Trophoblast cell (in vitro differentiated cells and primary cell): ENCODE measurements at regions not wholly inside any gene's neighbourhood (a gene's known extent, or its start where the extent isn't known, plus 50 kb on each side); places are given as distances from the start of the nearest gene placed in this dataset.

Experiments used
- DNase-seq, 2 donors: peaks; one replicate each; pipeline ENCODE4 v3.0.0-alpha.2; 2016
- H2AFZ ChIP-seq: 2 replicates; pipeline ENCODE4 v1.6.1; 2013; ENCODE audit warnings: low read length, moderate library complexity, mild to moderate bottlenecking; ENCODE audit not compliant: insufficient read depth, poor library complexity
- H2AK5ac ChIP-seq: 2 replicates; pipeline ENCODE4 v1.6.1; 2013; ENCODE audit warnings: mild to moderate bottlenecking, low read length
- H2BK120ac ChIP-seq: 2 replicates; pipeline ENCODE4 v1.6.1; 2013; ENCODE audit warnings: low read length, mild to moderate bottlenecking, moderate library complexity; ENCODE audit not compliant: insufficient read depth, poor library complexity
- H2BK12ac ChIP-seq: 2 replicates; pipeline ENCODE4 v1.6.1; 2013; ENCODE audit warnings: mild to moderate bottlenecking, low read length, moderate library complexity
- H2BK5ac ChIP-seq: 2 replicates; pipeline ENCODE4 v1.6.1; 2013; ENCODE audit warnings: low read length, low read depth, moderate library complexity, mild to moderate bottlenecking; ENCODE audit not compliant: poor library complexity
- H3K14ac ChIP-seq: 2 replicates; pipeline ENCODE4 v1.6.1; 2013; ENCODE audit warnings: mild to moderate bottlenecking, low read length
- H3K18ac ChIP-seq: 2 replicates; pipeline ENCODE4 v1.6.1; 2013; ENCODE audit warnings: mild to moderate bottlenecking, low read length
- H3K23ac ChIP-seq: 2 replicates; pipeline ENCODE4 v1.6.1; 2013; ENCODE audit warnings: low read length
- H3K27ac ChIP-seq: 2 replicates; pipeline ENCODE4 v1.5.1; 2013; ENCODE audit warnings: low read depth, mild to moderate bottlenecking, inconsistent platforms, low read length, moderate library complexity
- H3K27me3 ChIP-seq: 2 replicates; pipeline ENCODE4 v1.6.1; 2013; ENCODE audit warnings: inconsistent platforms, mild to moderate bottlenecking, low read length, moderate library complexity; ENCODE audit not compliant: insufficient read depth
- H3K36me3 ChIP-seq, 2 experiments: 1 replicate in 1 of 2; 2 replicates in 1 of 2; pipeline ENCODE4 v1.6.1; 2013; ENCODE audit warnings: low read length in 2 of 2, mild to moderate bottlenecking in 2 of 2, moderate library complexity in 1 of 2; ENCODE audit not compliant: insufficient read depth in 2 of 2, control insufficient read depth in 1 of 2
- H3K4ac ChIP-seq: 2 replicates; pipeline ENCODE4 v1.6.1; 2013; ENCODE audit warnings: low read depth, mild to moderate bottlenecking, low read length, moderate library complexity
- H3K4me1 ChIP-seq, 2 experiments: 1 replicate in 1 of 2; 2 replicates in 1 of 2; pipeline ENCODE4 v1.6.1; 2013; ENCODE audit warnings: low read length in 2 of 2, mild to moderate bottlenecking in 2 of 2, moderate library complexity in 1 of 2; ENCODE audit not compliant: insufficient read depth in 2 of 2, control insufficient read depth in 1 of 2
- H3K4me2 ChIP-seq: 2 replicates; pipeline ENCODE4 v1.6.1; 2013; ENCODE audit warnings: inconsistent platforms, mild to moderate bottlenecking, low read length, moderate library complexity
- H3K4me3 ChIP-seq: 2 replicates; pipeline ENCODE4 v1.5.1; 2013; ENCODE audit warnings: mild to moderate bottlenecking, low read depth, low read length, inconsistent platforms
- H3K79me1 ChIP-seq: one replicate; pipeline ENCODE4 v1.6.1; 2013; ENCODE audit warnings: low read length
- H3K79me2 ChIP-seq: 2 replicates; pipeline ENCODE4 v1.6.1; 2013; ENCODE audit warnings: low read length, mild to moderate bottlenecking; ENCODE audit not compliant: control insufficient read depth, insufficient read depth, poor library complexity
- H3K9ac ChIP-seq: 2 replicates; pipeline ENCODE4 v1.6.1; 2013; ENCODE audit warnings: mild to moderate bottlenecking, low read length
- H3K9me3 ChIP-seq: 2 replicates; pipeline ENCODE4 v1.6.1; 2013; ENCODE audit warnings: low read depth, mild to moderate bottlenecking, control low read depth, inconsistent platforms, low read length; ENCODE audit not compliant: insufficient read depth
- H4K12ac ChIP-seq: 2 replicates; pipeline ENCODE4 v1.6.1; 2013; ENCODE audit warnings: low read depth, mild to moderate bottlenecking, low read length, moderate library complexity
- H4K8ac ChIP-seq: 2 replicates; pipeline ENCODE4 v1.6.1; 2013; ENCODE audit warnings: low read depth, mild to moderate bottlenecking, low read length, moderate library complexity
- H4K91ac ChIP-seq: one replicate; pipeline ENCODE4 v1.6.1; 2013; ENCODE audit warnings: low read depth, mild to moderate bottlenecking, low read length, moderate library complexity
- WGBS: extraction: QIAGEN DNeasy Blood & Tissue Kit; methylation state at CpG from one replicate; pipeline ENCODE4 v1.1.7; 2013; ENCODE audit warnings: missing lambda C conversion rate; ENCODE audit not compliant: insufficient read length, insufficient coverage; ENCODE audit errors: extremely low coverage; 5-methylcytosine and 5-hydroxymethylcytosine counted together

DNA sequence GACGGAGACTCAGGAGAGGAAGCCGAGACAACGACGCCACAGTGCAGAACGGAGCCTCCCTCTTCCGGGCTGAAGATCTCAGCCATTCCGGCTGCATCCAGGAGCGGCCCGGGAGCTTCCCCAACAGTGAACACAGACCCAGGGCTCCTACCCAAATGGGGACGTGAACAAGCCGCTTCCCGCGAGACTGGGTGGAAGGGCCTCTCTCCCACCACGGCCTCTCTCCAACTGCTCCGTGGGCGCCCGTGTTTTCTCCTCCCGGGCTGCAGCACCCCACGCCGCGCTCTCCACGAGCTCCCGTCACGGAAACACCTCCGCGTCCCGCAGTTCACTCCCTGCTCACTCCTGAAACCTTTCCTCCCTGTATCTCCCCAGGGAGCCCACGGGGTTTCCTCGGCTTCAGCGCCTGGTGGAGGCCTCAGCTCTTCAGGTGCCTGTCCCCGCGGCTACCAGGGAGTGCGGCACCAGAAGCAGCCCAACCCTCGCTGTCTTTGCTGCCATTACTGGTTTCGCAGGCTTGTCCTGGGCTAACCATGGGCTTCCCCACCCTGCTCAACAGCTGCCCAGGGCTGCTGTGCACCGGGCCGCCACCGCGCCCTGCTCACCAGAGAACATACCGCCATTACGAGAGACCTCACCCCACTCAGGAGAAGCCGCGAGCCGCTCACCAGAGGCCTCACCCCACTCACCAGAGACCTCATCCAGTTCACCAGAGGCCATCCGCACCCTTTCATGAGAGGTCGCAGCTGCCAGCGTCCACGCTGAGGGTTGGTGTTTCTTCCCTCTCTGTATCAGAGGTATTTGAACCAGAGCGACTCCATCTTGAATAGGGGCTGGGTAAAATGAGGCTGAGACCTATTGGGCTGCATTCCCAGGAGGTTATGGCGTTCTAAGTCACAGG is 922.8 kb downstream of the QKI start:
- Histone ChIP-seq H2BK120ac (no peak overlapping the region), H4K8ac (no peak overlapping the region), H3K4me2 (no peak overlapping the region), H3K9ac (no peak overlapping the region), H3K27me3 (no peaks in the 10 kb centered on the region), H3K18ac (no peak overlapping the region), H2BK5ac (no peak overlapping the region), H2BK12ac (no peak overlapping the region), H3K9me3 (no peaks in the 10 kb centered on the region), H3K36me3 (no peaks in the 10 kb centered on the region), H3K79me2 (no peaks in the 10 kb centered on the region), H3K4me1 (no peaks in the 10 kb centered on the region), H2AFZ (no peak overlapping the region), H2AK5ac (no peak overlapping the region), H3K27ac (no peak overlapping the region), H3K4ac (no peak overlapping the region), H3K79me1 (no peaks in the 10 kb centered on the region), H3K14ac (no peak overlapping the region), H4K12ac (no peak overlapping the region), H4K91ac (no peak overlapping the region), H3K23ac (no peak overlapping the region), H3K4me3 (no peak overlapping the region)
- no peak for DNase-seq
- no CpG with 5 or more reads among the region's 50 CpGs for WGBS

- no peak overlapping the region for H4K12ac ChIP-seq
- no peak for DNase-seq
- no peak overlapping the region for H3K23ac ChIP-seq
- H2AK5ac ChIP-seq, result no peak overlapping the region
- no peak overlapping the region for H3K4ac ChIP-seq
- H3K4me3 ChIP-seq, result no peak overlapping the region
- no peak overlapping the region for H3K9ac ChIP-seq
- H3K79me2 ChIP-seq, result no peaks in the 10 kb centered on the region
- no peak overlapping the region for H3K27ac ChIP-seq
- H3K27me3 ChIP-seq, result no peaks in the 10 kb centered on the region
- no peak overlapping the region for H2BK12ac ChIP-seq
- H3K14ac ChIP-seq, result no peak overlapping the region
- no peak overlapping the region for H2AFZ ChIP-seq
- no peak overlapping the region for H4K91ac ChIP-seq
- no CpG with 5 or more reads among the region's 2 CpGs for WGBS
- no peaks in the 10 kb centered on the region for H3K36me3 ChIP-seq
- no peaks in the 10 kb centered on the region for H3K79me1 ChIP-seq
- H3K9me3 ChIP-seq, result no peaks in the 10 kb centered on the region
- no peak overlapping the region for H2BK120ac ChIP-seq
- no peak overlapping the region for H4K8ac ChIP-seq
- H3K4me1 ChIP-seq, result no peaks in the 10 kb centered on the region
- no peak overlapping the region for H3K4me2 ChIP-seq
- no peak overlapping the region for H3K18ac ChIP-seq
- H2BK5ac ChIP-seq, result no peak overlapping the region
Measured at GRCh38 chr6:164336455-164336854, 921.9 kb downstream of the QKI start.

GRCh38 chr6:164331026-164331425 is 916.5 kb downstream of the QKI start:
- no peak overlapping the region for H2AFZ ChIP-seq
- H3K27ac ChIP-seq, result no peak overlapping the region
- H3K9me3 ChIP-seq, result no peaks in the 10 kb centered on the region
- H3K4me1 ChIP-seq, result no peaks in the 10 kb centered on the region
- H3K36me3 ChIP-seq, result no peaks in the 10 kb centered on the region
- no peak overlapping the region for H2BK5ac ChIP-seq
- H3K18ac ChIP-seq, result no peak overlapping the region
- no peak overlapping the region for H3K4me2 ChIP-seq
- no peak overlapping the region for H4K8ac ChIP-seq
- no peak overlapping the region for H2BK120ac ChIP-seq
- no peak overlapping the region for H2BK12ac ChIP-seq
- no peak overlapping the region for H3K9ac ChIP-seq
- no peak overlapping the region for H4K12ac ChIP-seq
- DNase-seq, result peak in 1 of 2 donors; percentile 13
- WGBS, result no CpG with 5 or more reads among the region's 2 CpGs
- H4K91ac ChIP-seq, result no peak overlapping the region
- no peaks in the 10 kb centered on the region for H3K79me2 ChIP-seq
- no peaks in the 10 kb centered on the region for H3K27me3 ChIP-seq
- H3K4ac ChIP-seq, result no peak overlapping the region
- H3K79me1 ChIP-seq, result no peaks in the 10 kb centered on the region
- no peak overlapping the region for H3K23ac ChIP-seq
- H2AK5ac ChIP-seq, result no peak overlapping the region
- H3K4me3 ChIP-seq, result no peak overlapping the region
- no peak overlapping the region for H3K14ac ChIP-seq

DNA sequence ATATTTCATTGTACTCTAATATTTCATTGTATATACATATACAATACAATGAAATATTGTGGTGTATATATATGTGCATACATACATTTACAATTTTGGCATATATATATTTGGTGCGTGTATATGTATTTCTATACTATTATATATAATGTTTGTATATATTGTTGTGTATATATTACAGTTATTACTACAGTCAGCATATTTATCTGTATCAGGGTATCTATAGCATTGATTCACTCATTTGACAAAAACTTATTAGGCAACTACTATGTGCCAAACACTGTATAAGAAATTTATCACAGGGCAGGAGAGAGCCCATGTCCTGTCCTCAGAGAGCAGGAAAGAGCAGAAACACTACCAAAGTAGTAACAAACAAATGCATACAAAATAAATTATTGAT is 910.6 kb downstream of the QKI start:
- H2AK5ac ChIP-seq, result no peak overlapping the region
- H3K79me2 ChIP-seq, result no peaks in the 10 kb centered on the region
- no peak overlapping the region for H3K14ac ChIP-seq
- no peak overlapping the region for H3K4ac ChIP-seq
- no peak overlapping the region for H2BK5ac ChIP-seq
- H3K36me3 ChIP-seq, result no peaks in the 10 kb centered on the region
- no peak overlapping the region for H3K27ac ChIP-seq
- no peaks in the 10 kb centered on the region for H3K79me1 ChIP-seq
- no peak overlapping the region for H3K9ac ChIP-seq
- no peak overlapping the region for H3K4me3 ChIP-seq
- no CpG with 5 or more reads among the region's 1 CpG for WGBS
- H2BK12ac ChIP-seq, result no peak overlapping the region
- H3K18ac ChIP-seq, result no peak overlapping the region
- DNase-seq, result no peak
- H2AFZ ChIP-seq, result no peak overlapping the region
- H3K23ac ChIP-seq, result no peak overlapping the region
- no peaks in the 10 kb centered on the region for H3K4me1 ChIP-seq
- H3K27me3 ChIP-seq, result no peaks in the 10 kb centered on the region
- no peaks in the 10 kb centered on the region for H3K9me3 ChIP-seq
- no peak overlapping the region for H4K8ac ChIP-seq
- no peak overlapping the region for H2BK120ac ChIP-seq
- H3K4me2 ChIP-seq, result no peak overlapping the region
- H4K12ac ChIP-seq, result no peak overlapping the region
- no peak overlapping the region for H4K91ac ChIP-seq
